GM19467 (cell line): ENCODE measurements at regions not wholly inside any gene's neighbourhood (a gene's known extent, or its start where the extent isn't known, plus 50 kb on each side); places are given as distances from the start of the nearest gene placed in this dataset.
"Not testable (repeated sequence)": the region's sequence is repeated elsewhere in the genome, so short reads cannot be mapped to it uniquely, and the experiment has no call there.

Experiments
- ATAC-seq: cut with Tn5 transposase; IDR thresholded peaks from one replicate; pipeline ENCODE4 v1.9.1; 2021; ENCODE audit warnings: mild to moderate bottlenecking, moderate library complexity; ENCODE audit not compliant: unreplicated experiment

- no peak for ATAC-seq
These were observed 110.1 kb downstream of the ERMARD start for GRCh38 chr6:169861431-169862042.

DNA sequence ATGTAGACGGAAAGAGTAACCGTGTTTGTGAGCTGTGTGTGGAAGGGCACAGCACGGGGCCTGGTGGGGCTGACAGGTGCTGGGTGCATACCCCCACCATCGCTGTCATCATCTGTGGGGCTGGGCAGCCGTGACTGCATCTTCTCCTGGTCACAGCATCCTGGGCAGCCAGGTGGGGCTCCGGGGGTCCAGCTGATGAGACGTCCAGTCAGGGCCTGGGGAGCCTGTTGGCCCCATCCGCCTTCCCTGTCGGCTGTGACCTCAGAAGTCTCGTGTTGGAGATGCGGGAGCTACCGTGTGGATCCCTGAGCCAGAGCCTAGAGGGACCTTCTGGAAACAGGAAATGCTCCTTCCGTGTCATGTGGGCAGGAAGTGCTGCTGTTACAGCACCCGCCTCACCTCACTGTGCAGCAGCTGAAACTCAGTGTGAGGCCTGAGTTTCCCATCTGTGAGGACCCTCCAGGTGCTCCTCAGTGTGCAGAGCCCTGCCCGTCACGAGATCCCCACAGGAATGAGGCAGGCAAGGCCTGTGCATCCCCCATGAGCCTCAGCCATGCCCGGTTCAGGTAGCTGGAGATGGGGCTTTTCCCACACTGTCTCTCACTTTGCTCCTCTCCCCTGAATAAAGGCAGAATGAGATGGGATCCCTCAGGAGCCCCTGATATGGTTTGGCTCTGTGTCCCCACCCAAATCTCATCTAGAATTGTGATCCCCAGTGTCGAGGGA, 108.7 kb downstream of the ERMARD start:
- ATAC-seq: no peak

- ATAC-seq: no peak
These were observed 108.1 kb downstream of the ERMARD start for GRCh38 chr6:169859401-169859977.

DNA sequence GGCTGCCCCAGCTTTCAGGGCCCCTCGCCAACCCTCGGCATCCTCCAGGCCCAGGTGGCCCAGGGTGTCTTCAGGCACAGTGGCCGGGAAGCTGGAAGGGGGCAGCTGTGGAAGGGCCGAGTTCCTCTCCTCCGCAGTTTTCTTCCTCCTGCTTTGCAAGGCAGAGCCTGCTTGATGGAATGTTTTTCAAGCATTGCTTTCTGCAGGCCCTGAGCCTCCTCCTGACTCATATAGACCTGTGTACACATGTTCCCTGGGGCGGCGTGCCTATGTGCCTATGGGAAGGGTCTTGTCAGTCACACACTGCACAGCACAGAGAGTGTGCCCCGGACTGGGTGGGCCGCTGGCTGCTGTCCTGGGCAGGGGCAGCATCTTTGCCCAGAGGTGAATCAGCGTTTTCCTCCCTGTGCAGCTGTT, 107.5 kb downstream of the ERMARD start:
- ATAC-seq: no peak

- no peak for ATAC-seq
These were observed 107.0 kb downstream of the ERMARD start for GRCh38 chr6:169858293-169858934.

DNA sequence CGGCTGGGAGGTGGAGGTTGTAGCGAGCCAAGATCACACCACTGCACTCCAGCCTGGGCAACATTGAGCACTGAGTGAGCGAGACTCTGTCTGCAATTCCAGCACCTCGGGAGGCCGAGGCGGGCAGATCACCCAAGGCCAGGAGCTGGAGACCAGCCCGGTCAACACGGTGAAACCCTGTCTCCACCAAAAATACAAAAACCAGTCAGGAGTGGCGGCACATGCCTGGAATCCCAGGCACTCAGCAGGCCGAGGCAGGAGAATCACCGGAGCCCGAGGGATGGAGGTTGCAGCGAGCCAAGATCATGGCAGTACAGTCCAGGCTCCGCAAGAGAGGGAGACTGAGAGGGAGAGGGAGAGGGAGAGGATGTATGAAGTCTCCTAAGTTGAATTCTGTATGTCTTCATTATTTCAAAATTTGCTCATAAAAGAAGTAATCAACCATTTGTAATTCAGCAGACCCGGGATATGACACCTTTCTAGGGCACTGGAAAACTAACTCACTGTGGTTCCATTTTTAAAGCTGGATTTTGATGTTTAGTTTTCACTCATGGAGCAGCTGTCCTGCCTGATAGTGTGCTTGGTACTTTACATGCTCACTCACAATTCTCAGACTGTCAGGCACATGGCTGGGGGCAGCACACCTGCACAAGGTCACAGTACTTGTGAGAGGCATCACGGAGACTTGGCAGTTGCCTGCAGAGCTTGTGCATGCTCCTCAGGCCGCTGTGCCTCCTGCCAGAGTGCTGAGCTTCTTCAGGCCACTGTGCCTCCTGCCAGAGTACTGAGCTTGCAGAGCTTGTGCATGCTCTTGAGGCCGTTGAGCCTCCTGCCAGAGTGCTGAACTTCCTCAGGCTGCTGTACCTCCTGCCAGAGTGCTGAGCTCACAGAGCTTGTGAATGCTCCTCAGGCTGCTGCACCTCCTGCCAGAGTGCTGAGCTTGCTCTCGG, 106.2 kb downstream of the ERMARD start:
- no peak for ATAC-seq

GRCh38 chr6:169856442-169857342, 105.3 kb downstream of the ERMARD start:
- ATAC-seq: not testable (repeated sequence)

GRCh38 chr6:169854813-169855212, 103.4 kb downstream of the ERMARD start:
- no peak for ATAC-seq

DNA sequence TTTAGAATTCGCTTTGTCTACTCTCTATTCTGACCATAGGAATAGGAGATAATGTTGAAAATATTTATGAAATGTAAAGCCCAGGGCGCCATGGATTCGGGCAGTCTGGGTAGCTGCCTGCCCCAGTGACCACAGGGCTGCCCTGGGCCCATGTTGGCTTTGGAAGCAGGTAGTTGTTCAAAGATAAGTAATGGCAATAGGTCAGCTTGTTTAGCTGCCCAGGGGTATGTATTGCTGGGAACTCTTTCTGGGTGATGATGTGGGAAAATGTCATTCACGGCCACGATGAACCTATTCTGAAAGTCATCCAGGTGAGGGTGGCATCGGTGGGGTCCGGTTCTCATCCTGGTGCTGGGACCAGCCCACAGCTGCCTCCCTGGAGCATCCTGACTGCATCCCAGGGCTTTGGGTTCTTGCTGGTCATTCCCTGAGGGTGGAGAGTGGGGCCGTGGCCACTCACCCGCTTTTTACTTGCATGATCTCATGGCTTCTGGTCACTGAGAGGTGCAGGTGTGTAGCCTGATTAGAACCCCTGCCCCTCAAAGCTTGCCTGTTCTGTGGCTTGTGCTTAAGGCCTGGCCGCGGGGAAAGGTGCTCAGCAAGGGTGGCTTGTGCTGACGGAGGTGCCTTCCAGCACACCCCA, 102.8 kb downstream of the ERMARD start:
- no peak for ATAC-seq

DNA sequence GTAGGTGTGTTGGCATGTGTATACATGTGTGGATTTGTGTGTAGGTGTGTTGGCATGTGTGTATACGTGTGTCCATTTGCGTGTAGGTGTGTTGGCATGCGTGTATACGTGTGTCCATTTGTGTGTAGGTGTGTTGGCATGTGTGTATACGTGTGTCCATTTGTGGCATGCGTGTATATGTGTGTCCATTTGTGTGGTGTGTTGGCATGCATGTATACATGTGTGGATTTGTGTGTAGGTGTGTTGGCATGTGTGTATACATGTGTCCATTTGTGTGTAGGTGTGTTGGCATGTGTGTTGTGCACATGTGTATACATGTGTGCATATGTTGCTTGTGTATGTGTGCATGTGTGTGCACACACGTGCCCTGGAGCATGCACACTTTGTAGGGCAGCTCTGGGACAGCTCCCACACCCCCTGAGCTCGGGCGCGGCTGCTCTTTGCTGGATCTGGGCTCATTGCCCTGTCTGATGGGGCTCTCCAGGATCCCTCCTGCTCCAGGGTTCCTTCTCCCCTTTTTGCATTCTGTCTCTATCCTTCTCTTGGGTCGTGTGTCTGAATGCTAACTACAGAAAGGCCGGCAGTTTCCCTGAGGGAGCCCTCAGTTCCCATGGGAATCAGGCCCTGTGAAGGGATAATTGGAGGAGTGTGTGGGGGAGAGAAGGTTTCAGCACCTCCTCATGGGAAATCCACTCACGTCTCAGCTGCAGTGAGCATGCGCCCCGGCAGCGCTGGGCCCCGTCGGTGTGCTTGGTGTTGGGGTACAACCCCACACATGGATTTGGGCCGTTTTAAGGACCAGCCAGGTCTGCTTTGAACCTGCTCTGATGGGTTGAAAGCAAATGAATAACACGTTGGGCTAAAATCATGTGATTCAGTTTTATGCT, 102.0 kb downstream of the ERMARD start:
- no peak for ATAC-seq

DNA sequence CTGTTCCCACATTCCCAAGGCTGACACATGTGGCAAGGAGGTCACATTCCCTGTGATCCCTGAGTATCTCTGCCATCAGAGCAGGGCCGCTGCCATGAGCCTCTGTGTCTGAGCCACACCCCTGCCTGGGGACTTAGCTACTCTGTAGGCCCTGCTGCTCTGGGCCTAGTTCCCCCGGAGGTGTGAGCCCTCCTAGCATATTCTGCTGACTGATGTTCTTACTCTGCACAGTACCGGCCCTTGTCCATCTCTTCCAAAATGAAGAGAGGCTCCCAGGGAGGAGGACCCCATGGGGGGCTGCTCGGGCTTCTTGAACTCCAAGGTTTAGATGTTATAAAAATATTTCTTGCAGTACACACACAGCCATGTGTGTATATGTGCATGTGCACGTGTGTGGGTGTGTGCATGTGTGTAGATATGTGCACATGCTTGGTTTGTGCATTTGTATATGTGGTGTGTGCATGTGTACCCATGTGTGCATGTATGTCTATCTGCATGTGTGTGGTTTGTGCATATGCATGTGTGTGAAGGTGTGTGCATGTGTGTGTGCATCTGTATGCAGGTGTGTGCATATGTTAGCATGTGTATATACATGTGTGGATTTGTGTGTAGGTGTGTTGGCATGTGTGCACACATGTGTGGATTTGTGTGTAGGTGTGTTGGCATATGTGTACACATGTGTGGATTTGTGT, 101.2 kb downstream of the ERMARD start:
- no peak for ATAC-seq

GRCh38 chr6:169851641-169852503, 100.5 kb downstream of the ERMARD start:
- ATAC-seq: no peak

DNA sequence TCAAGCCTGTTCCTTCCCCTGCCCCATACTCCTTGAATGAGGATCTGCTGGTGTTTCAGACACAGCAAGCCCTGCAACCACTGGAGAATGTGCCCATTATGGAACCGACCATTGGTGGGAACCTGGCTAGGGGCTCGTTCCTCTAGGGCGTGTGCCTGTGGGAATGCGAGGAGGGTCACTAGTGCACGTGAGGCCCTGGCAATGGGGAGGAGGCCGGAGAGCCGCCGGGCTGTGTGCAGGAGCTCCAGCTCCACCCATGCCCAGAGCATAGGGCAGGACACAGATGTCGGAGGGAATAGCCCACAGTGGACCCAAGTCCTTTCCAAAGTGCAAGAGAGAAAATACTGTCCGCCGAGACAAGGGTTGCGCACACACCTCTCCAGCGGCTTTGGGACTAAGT, 99.3 kb downstream of the ERMARD start:
- ATAC-seq: no peak

- no peak for ATAC-seq
These were observed 98.7 kb downstream of the ERMARD start for GRCh38 chr6:169850154-169850553.

DNA sequence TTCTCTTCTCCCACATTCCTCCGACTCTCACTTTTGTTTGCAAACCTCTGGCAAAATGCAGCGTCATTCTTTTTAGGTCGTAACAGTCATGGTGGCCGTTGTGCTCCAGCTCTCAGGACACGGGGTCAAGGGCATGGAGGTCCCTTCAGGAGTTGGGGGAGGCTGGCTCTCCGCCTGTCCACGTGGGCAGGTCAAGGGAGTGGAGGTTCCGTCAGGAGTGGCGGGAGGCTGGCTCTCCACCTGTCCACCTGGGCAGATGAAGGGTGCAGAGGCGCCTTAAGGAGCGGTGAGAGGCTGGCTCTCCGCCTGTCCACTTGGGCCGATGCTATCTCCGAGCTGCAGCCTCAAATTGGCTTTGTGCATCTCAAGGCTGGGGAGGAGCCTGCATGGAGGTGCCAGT, 98.0 kb downstream of the ERMARD start:
- ATAC-seq: no peak

DNA sequence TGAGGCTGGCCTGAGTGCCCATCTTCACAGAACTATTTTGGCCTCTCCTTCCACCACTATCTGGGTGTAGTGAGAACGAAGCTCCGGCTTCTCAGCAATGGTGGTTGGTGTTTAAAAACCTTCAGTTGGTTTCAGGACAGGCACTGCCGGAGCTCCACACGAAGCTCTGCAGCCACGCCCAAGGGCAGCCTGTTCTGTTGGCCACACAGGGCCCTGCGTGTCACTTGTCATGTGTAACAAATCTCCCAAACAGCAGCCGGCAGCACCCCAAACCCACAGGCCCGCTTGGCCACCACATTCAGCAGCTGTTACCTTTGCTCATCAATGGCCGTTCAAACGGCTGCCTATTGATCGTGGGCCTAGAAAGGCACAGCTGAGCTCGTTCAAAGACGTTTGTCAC, 97.5 kb downstream of the ERMARD start:
- ATAC-seq: no peak

- ATAC-seq: no peak
These were observed 96.5 kb downstream of the ERMARD start for GRCh38 chr6:169847901-169848311.
